ENCODE measurements at regions not wholly inside any gene's neighbourhood (a gene's known extent, or its start where the extent isn't known, plus 50 kb on each side); places are given as distances from the start of the nearest gene placed in this dataset.
A peak's percentile ranks its signal among the peaks of the same experiment; 100 is the strongest.

DNA sequence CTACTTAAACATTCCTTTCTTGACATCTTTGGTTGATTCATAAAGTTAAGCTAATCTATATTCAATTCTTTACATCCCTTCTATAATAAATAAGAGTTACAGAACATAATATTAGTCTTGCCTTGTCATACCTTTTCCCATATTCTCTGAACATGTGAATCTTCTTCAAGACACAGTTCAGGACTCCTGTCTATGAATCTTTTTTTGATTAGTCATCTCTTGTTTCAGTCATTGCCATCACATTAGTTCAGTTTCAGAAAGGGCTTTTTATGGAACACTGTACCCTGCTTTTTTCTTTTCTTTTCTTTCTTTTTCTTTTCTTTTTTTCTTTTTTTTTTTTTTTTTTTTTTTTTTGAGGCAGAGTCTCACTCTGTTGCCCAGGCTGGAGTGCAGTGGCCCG lies 181.2 kb downstream of the UBE2E3 start:
- WGBS, 4 donors: 92 to 100% (median 100%) methylated on average over 1 of the region's 1 CpG
- H3K27ac ChIP-seq: no peak overlapping the region
- peaks cover 0 to 14% (median 0%) of the 10 kb centered on the region in 12 donors for H3K4me1 ChIP-seq
- peaks cover 0 to 5% (median 0%) of the 10 kb centered on the region in 12 donors for H3K9me3 ChIP-seq
- intact Hi-C loops (cut with DNase I): no loop called here
- H3K4me3 ChIP-seq: no peak overlapping the region
- DNase-seq: no peak
- H3K36me3 ChIP-seq: no peaks in the 10 kb centered on the region
- no peaks in the 10 kb centered on the region for H3K27me3 ChIP-seq
- ATAC-seq: no peak
- no peak for TF ChIP-seq POLR2A (IDR thresholded peaks at IDR 0.05)
- TF ChIP-seq, protein P1, sequence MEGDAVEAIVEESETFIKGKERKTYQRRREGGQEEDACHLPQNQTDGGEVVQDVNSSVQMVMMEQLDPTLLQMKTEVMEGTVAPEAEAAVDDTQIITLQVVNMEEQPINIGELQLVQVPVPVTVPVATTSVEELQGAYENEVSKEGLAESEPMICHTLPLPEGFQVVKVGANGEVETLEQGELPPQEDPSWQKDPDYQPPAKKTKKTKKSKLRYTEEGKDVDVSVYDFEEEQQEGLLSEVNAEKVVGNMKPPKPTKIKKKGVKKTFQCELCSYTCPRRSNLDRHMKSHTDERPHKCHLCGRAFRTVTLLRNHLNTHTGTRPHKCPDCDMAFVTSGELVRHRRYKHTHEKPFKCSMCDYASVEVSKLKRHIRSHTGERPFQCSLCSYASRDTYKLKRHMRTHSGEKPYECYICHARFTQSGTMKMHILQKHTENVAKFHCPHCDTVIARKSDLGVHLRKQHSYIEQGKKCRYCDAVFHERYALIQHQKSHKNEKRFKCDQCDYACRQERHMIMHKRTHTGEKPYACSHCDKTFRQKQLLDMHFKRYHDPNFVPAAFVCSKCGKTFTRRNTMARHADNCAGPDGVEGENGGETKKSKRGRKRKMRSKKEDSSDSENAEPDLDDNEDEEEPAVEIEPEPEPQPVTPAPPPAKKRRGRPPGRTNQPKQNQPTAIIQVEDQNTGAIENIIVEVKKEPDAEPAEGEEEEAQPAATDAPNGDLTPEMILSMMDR (IDR thresholded peaks at IDR 0.05): no peak

GRCh38 chr2:181163139-181163538 lies 182.7 kb downstream of the UBE2E3 start:
- DNase-seq (no peak), ATAC-seq (no peak)
- WGBS, 4 donors: 86 to 97% (median 91%) methylated on average over 1 of the region's 1 CpG
- intact Hi-C loops (cut with DNase I): no loop called here
- H3K27ac ChIP-seq: peak overlapping the region in 1 of 12 donors; percentile 23
- H3K4me1 ChIP-seq: peaks cover 0 to 14% (median 0%) of the 10 kb centered on the region in 12 donors
- H3K9me3 ChIP-seq: no peaks in the 10 kb centered on the region
- H3K36me3 ChIP-seq: no peaks in the 10 kb centered on the region
- no peaks in the 10 kb centered on the region for H3K27me3 ChIP-seq
- no peak overlapping the region for H3K4me3 ChIP-seq
- TF ChIP-seq POLR2A (IDR thresholded peaks at IDR 0.05): no peak
- TF ChIP-seq, protein P1 (IDR thresholded peaks at IDR 0.05): no peak

DNA sequence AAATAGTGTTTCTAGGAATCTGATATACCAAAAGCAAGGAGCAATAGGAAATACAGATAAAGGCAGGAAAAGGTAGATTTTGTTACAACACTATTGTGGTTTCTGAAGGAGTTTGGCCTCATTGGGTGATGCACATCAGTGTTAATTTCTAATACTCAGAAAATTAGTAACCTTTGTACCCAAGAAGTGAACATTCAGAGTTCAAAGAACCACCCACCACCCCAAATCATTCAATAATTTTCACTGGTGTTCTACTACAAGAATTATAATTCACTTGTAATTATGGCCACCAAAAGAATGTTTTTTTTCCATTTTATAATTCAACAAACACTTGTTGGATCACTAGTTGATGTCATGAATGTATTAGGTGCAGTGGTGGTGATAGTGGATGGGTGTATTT lies 183.3 kb downstream of the UBE2E3 start:
- Histone ChIP-seq H3K36me3 (no peaks in the 10 kb centered on the region), H3K9me3 (no peaks in the 10 kb centered on the region), H3K4me1 (peaks cover 0 to 14% (median 0%) of the 10 kb centered on the region in 12 donors), H3K27me3 (no peaks in the 10 kb centered on the region), H3K4me3 (no peak overlapping the region), H3K27ac (peak overlapping the region in 1 of 12 donors; percentile 23)
- intact Hi-C loops (cut with DNase I): no loop called here
- no peak for DNase-seq
- no peak for TF ChIP-seq POLR2A (IDR thresholded peaks at IDR 0.05)
- TF ChIP-seq, protein P1 (IDR thresholded peaks at IDR 0.05): no peak
- ATAC-seq: no peak

DNA sequence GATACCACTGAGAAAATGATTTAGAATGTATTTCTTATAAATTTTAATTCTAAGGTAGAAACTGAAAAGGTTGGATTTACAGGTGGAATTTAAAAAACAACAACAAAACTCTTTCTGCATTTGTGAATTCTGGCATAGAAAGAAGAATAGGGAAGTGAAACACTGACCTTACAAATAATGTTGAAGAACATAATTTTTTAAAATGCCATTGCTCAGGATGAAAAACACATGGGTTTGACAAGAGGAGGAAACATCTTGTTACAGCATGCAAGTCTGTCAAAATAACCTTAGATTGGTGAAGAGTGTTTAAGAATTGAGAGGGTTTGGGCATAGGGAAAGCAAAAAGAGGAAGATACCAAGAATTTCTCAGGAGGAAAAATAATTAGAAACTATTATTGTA lies 184.3 kb downstream of the UBE2E3 start:
- no peaks in the 10 kb centered on the region for H3K36me3 ChIP-seq
- H3K27ac ChIP-seq: peak overlapping the region in 1 of 12 donors; percentile 65
- DNase-seq (no peak), ATAC-seq (no peak)
- H3K27me3 ChIP-seq: no peaks in the 10 kb centered on the region
- no peaks in the 10 kb centered on the region for H3K9me3 ChIP-seq
- no peak overlapping the region for H3K4me3 ChIP-seq
- TF ChIP-seq, protein P1 (IDR thresholded peaks at IDR 0.05): no peak
- no peak for TF ChIP-seq POLR2A (IDR thresholded peaks at IDR 0.05)
- H3K4me1 ChIP-seq: peaks cover 0 to 14% (median 0%) of the 10 kb centered on the region in 12 donors
- intact Hi-C loops (cut with DNase I): no loop called here

Data from heart left ventricle (tissue), 16 donors.